Activated B cell treated with CpG ODN at 0.5 μM for 24 hours (primary cell): ENCODE measurements at regions not wholly inside any gene's neighbourhood (a gene's known extent, or its start where the extent isn't known, plus 50 kb on each side); places are given as distances from the start of the nearest gene placed in this dataset.
"Not testable (repeated sequence)": the region's sequence is repeated elsewhere in the genome, so short reads cannot be mapped to it uniquely, and the experiment has no call there.

ENCODE experiments used
- ATAC-seq: fragments of 200-7000 bp; cut with Tn5 transposase; one replicate; pipeline ENCODE4 v1.10.0; 2021; ENCODE audit warnings: low read depth, mild to moderate bottlenecking, moderate library complexity
- CTCF ChIA-PET: fragments of 350-600 bp; sonication (Branson Sonifier 250); formaldehyde crosslinking; loops from one replicate; lab custom pipeline; 2021; ENCODE audit warnings: antibody characterized with exemption; lab: Charles Lee
- POLR2A ChIA-PET: fragments of 350-600 bp; sonication (Branson Sonifier 250); formaldehyde crosslinking; loops from one replicate; lab custom pipeline; 2021; ENCODE audit warnings: antibody characterized with exemption; lab: Charles Lee
- DNase-seq: peaks from one replicate; pipeline ENCODE4 v3.0.0; 2022
- H3K27ac Mint-ChIP-seq: one replicate; pipeline ENCODE4 v1.8.0; 2020; ENCODE audit warnings: mixed read lengths
- H3K27me3 Mint-ChIP-seq: one replicate; pipeline ENCODE4 v1.8.0; 2021; ENCODE audit warnings: mixed read lengths
- H3K36me3 Mint-ChIP-seq: one replicate; pipeline ENCODE4 v1.8.0; 2021; ENCODE audit warnings: low read depth, mixed read lengths
- H3K4me1 Mint-ChIP-seq: one replicate; pipeline ENCODE4 v1.8.0; 2021; ENCODE audit warnings: mixed read lengths
- H3K4me3 Mint-ChIP-seq: one replicate; pipeline ENCODE4 v1.8.0; 2020; ENCODE audit warnings: mild to moderate bottlenecking, mixed read lengths
- H3K9me3 Mint-ChIP-seq: one replicate; pipeline ENCODE4 v1.8.0; 2020; ENCODE audit warnings: mixed read lengths
- CTCF ChIP-seq: fragments of 200-600 bp; IDR thresholded peaks from one replicate; pipeline ENCODE4 v1.8.0; 2022; ENCODE audit warnings: antibody characterized with exemption, mild to moderate bottlenecking
- intact Hi-C: fragments of 100-400 bp; cut with micrococcal nuclease; formaldehyde crosslinking; loops from one replicate; pipeline ENCODE4 v1.15.1; 2024

GRCh38 chr14:29982171-29982570 is 54.5 kb upstream of the PRKD1 start:
- Mint-ChIP-seq H3K27ac (no peak overlapping the region), H3K4me3 (no peak overlapping the region), H3K27me3 (no peaks in the 10 kb centered on the region), H3K9me3 (no peaks in the 10 kb centered on the region), H3K4me1 (no peaks in the 10 kb centered on the region), H3K36me3 (no peaks in the 10 kb centered on the region)
- intact Hi-C loops: no loop called here
- no peak for ATAC-seq
- TF ChIP-seq CTCF: no peak
- ChIA-PET CTCF (no interaction called here), POLR2A (no interaction called here)
- DNase-seq: no peak

GRCh38 chr14:29982993-29983392 is 55.3 kb upstream of the PRKD1 start:
- Mint-ChIP-seq H3K4me1 (no peaks in the 10 kb centered on the region), H3K27me3 (no peaks in the 10 kb centered on the region), H3K4me3 (no peak overlapping the region), H3K27ac (no peak overlapping the region), H3K9me3 (no peaks in the 10 kb centered on the region), H3K36me3 (no peaks in the 10 kb centered on the region)
- intact Hi-C loops: no loop called here
- CTCF ChIA-PET: no interaction called here
- ATAC-seq (no peak), DNase-seq (no peak)
- TF ChIP-seq CTCF: no peak
- POLR2A ChIA-PET: no interaction called here

- H3K4me3 Mint-ChIP-seq, H3K9me3 Mint-ChIP-seq, POLR2A ChIA-PET, CTCF ChIA-PET, H3K27ac Mint-ChIP-seq, H3K27me3 Mint-ChIP-seq, H3K36me3 Mint-ChIP-seq, ATAC-seq, intact Hi-C loops, DNase-seq, H3K4me1 Mint-ChIP-seq: not testable (repeated sequence)
These were observed 62.8 kb upstream of the PRKD1 start for GRCh38 chr14:29990344-29990857.

- H3K36me3 Mint-ChIP-seq: no peaks in the 10 kb centered on the region
- POLR2A ChIA-PET: no interaction called here
- intact Hi-C loops: no loop called here
- H3K27ac Mint-ChIP-seq: no peak overlapping the region
- TF ChIP-seq CTCF: no peak
- DNase-seq (no peak), ATAC-seq (no peak)
- no peaks in the 10 kb centered on the region for H3K4me1 Mint-ChIP-seq
- H3K9me3 Mint-ChIP-seq: no peaks in the 10 kb centered on the region
- H3K27me3 Mint-ChIP-seq: no peaks in the 10 kb centered on the region
- CTCF ChIA-PET: no interaction called here
- H3K4me3 Mint-ChIP-seq: no peak overlapping the region
These were observed 63.3 kb upstream of the PRKD1 start for GRCh38 chr14:29990993-29991392.

GRCh38 chr14:29993143-29993542 is 65.5 kb upstream of the PRKD1 start:
- ChIA-PET POLR2A (no interaction called here), CTCF (no interaction called here)
- TF ChIP-seq CTCF: no peak
- Mint-ChIP-seq H3K4me3 (no peak overlapping the region), H3K27me3 (no peaks in the 10 kb centered on the region), H3K4me1 (no peaks in the 10 kb centered on the region), H3K9me3 (no peaks in the 10 kb centered on the region), H3K36me3 (no peaks in the 10 kb centered on the region), H3K27ac (no peak overlapping the region)
- DNase-seq (no peak), ATAC-seq (no peak)
- intact Hi-C loops: no loop called here

- no peak overlapping the region for H3K27ac Mint-ChIP-seq
- H3K9me3 Mint-ChIP-seq: no peaks in the 10 kb centered on the region
- no peaks in the 10 kb centered on the region for H3K4me1 Mint-ChIP-seq
- no peak for TF ChIP-seq CTCF
- ChIA-PET CTCF (no interaction called here), POLR2A (no interaction called here)
- H3K27me3 Mint-ChIP-seq: no peaks in the 10 kb centered on the region
- H3K4me3 Mint-ChIP-seq: no peak overlapping the region
- intact Hi-C loops: no loop called here
- ATAC-seq: no peak
- no peak for DNase-seq
- no peaks in the 10 kb centered on the region for H3K36me3 Mint-ChIP-seq
These were observed 71.4 kb upstream of the PRKD1 start for GRCh38 chr14:29999013-29999539.
